Stimulated activated CD4-positive, alpha-beta T cell treated with anti-CD3 and anti-CD28 coated beads, Interleukin-4, amount 100 ng/mL, for 4 hours (primary cell): ENCODE measurements at regions not wholly inside any gene's neighbourhood (a gene's known extent, or its start where the extent isn't known, plus 50 kb on each side); places are given as distances from the start of the nearest gene placed in this dataset.
"Not testable (repeated sequence)": the region's sequence is repeated elsewhere in the genome, so short reads cannot be mapped to it uniquely, and the experiment has no call there.

ENCODE experiments used
- DNase-seq, 2 experiments: peaks; one replicate each; pipeline ENCODE4 v3.0.0-alpha.2; 2020

GRCh38 chr5:74396913-74397622 is 243.5 kb downstream of the ENC1 start:
- no peak for DNase-seq

GRCh38 chr5:74394916-74395880 is 245.3 kb downstream of the ENC1 start:
- DNase-seq, result no peak

GRCh38 chr5:74394528-74394915 is 246.0 kb downstream of the ENC1 start:
- DNase-seq, result no peak

- no peak for DNase-seq
Measured at GRCh38 chr5:74393943-74394342, 246.6 kb downstream of the ENC1 start.

DNA sequence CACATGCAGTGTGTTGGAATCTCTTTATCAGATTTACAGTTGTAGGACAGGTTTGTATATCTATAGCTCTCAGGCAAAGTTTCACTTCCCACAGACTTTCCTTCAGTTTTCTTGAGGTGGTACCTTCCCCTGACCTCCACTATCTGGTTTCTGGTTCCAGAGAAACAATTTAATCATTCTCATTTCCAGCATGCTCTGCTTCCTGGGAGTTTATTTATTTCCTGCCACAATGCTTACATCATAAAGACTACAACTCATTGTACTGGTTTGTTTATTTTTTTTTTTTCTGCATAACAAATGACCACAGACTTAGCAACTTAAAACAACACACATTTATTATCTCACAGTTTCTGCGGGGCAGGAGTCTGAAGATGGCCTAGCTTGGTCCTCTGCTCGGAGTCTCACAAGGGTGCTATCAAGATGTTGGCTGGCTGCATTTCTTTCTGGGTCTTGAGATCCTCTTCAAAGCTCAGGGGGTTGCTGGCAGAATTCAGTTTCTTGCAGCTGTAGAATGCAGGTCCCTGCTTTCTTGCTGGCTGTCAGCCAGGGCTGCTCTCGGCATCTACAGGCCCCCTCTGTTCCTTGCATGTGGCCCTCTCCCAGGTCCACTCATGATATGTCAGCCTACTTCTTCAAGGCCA is 247.7 kb downstream of the ENC1 start:
- DNase-seq, result no peak

- DNase-seq, result no peak
Measured at GRCh38 chr5:74391410-74391809, 249.1 kb downstream of the ENC1 start.

DNA sequence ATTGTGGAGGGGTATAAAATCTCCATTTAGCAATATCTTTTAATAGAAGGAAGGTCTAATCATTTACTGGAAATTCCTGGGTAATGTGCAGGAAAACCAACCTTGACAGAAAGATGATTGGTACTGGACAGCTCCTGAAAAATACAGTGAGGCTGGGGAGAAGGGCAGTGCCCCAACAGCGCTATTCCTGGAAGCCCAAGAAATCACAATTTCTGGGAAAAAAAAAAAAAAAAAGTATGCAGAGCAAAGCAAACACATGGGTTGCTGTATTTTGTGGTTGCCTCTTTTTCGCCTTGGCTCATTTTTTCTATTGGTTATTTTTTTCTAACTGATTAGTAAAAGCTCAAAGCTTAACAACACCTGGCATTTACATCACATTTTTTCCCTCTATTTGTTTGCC is 249.7 kb downstream of the ENC1 start:
- no peak for DNase-seq

- no peak for DNase-seq
Measured at GRCh38 chr5:74390306-74390637, 250.3 kb downstream of the ENC1 start.

DNA sequence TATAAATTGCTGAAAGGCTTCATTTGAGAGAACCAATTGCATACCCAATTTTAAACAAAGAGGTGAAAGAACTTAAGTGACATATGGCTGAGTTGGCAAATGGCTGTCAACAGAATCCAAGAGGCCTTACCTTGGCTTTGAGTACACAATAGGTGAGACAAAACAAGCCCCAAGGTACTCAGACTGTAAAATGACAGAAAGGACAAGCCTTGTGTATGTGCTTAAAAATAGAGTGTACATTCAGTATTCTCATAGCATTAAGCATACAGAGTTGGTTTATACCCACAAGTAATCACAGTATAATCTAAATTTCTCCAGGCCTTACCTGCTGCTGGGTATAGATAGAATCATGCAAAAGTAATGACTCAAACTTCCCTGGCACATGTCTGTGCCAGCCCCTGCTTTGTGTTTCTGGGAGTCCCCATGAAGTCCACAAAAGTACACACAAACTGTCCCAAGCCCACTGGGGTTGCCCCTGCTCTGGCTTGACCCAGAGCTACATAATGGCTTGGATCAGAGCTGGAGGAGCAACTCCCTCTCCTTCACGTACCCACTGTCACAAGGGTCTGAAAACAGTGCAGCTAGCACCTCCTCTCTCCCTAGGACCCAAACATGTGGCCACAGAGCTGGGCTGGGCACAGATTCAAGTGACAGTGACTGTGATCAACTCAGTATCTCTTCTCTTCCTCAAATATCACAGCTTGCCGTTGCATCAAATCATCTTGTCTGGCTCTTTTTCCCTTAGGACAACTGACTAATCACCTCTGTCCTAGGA is 250.8 kb downstream of the ENC1 start:
- no peak for DNase-seq

GRCh38 chr5:74388411-74388810 is 252.1 kb downstream of the ENC1 start:
- not testable (repeated sequence) for DNase-seq

GRCh38 chr5:74386571-74387334 is 253.8 kb downstream of the ENC1 start:
- DNase-seq, result no peak

- DNase-seq, result no peak
Measured at GRCh38 chr5:74384851-74385250, 255.7 kb downstream of the ENC1 start.

DNA sequence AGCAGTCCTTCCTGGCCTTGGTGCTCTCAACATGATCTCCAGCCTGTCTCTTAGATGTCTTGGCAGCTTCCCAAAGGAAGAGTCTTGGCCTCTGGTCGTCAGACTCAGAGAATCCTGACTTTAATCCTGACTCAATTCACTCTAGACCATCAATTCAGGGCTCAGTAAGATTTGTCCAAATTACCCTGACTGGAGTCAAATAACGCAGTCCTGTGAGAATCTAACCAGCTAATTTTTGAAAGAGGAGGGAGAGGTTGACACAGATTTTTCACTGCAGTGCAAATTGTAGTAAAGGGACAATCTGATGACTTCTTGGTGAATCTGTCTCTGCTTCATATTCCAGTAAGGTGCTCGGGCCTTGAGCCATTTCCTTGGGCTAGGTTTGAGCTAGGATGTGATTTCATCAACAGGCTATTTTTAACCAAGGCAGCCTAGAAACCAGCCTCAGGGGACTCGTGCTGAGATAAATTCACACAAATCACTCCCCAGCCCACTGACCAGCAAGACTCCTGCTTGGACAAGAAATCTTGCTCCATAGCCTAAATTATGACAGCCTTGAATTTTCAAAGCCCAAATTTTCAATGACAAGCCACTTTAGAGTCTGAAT is 257.4 kb downstream of the ENC1 start:
- DNase-seq, result no peak

DNA sequence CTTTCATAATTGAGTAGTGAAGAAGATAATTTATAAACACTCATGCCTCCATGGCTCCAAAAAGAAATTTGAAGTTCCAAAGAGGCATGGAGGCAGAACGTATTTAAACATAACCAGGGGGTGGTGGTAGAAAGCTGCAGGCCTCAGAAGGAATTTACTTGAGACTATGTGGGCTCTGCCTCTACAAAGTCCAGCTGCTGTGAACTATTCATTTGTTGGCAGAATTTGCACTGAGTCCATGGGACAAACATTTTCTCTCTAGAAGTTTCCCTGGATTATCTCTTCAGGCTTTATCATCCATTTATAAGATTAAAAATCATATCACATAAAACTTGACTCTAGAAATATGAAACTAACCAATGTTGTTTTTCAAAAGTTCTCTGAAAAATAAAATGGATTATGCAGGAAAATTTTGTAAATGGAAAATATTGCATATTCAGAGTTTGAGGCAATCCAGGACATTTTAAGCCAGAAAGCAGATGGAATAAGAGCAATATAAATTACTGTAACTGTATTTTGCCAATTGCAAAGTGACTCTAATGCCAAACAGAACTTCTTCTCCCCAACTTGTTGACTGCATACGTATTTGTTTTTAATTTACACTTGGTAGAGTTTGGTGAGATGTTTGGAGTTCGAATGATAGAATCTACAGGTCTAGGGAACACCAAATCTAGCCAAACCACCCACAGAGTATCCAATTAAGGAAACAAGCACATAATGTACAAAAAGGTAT is 258.2 kb downstream of the ENC1 start:
- no peak for DNase-seq

DNA sequence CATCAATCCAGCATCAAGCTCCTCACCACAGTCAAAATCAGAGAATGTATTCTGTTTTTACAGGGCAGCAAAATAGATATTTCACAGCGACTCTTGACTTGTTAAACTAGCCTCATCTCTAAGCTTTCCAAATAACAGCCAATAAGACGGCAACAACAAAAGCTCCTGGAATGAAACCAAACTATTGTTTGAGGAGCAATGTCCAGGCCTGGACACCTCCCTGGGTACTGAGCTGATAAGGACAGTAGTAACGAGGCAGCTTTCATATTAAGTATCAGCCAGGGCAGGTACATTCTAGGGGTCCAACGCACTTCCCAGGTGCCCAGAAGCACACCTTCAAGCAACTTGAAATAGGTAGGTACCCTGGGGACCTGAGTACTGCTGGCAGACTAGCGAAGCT is 260.3 kb downstream of the ENC1 start:
- no peak for DNase-seq

GRCh38 chr5:74378464-74378863 is 262.1 kb downstream of the ENC1 start:
- DNase-seq, result no peak

DNA sequence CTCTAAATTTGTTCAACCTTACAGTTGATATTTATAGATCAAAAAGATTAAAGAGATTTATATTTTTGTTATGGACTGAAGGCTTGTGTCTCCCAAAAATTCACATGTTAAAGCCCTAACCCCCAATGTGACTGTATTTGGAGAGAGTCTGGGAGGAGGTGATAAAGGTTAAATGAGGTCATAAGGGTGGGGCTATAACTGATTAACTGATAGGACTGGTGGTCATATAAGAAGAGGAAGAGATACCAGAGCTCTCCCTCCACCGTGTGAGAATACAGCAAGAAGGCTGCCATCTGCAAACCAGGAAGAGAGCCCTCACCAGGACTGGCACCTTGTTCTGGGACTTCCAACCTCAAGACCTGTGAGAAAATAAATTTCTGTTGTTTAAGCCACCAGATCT is 264.3 kb downstream of the ENC1 start:
- DNase-seq, result no peak

DNA sequence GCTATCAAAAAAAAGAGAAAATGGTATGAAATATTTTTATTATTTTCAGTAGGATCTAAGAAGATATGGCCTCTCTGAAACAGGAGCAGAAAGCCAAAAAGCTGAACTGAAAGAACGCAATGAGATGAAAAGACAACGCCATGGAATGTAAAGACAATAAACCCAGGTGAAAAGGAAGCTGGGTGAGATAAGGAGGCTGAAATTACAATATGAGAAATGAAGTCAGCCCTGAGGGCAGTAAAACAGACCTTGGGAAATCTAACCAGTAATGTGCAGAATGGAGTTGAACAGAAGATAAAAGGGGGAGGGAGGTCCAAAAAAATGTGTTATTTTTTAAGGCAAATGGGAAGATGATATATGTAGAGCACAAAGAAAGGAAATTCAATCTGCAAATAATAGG is 265.3 kb downstream of the ENC1 start:
- DNase-seq, result no peak

DNA sequence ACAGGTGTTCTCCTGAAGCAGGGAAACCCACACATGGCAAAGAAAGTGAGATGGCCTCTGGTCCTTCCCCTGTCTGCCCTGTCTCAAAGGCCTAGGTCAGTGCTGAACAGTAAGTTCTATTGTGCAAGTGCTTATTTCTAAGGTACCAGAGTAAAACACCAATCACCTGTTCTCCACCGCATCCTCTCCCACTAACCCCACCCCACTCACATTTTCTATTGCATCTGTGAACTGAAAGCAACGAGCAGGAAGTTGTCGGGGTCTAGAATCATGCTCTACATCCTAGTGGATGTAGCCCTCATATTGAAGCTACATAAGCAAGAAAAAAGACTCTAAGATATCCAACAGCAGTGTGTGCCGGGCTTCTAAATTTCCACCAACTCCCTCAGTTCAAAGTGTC is 265.9 kb downstream of the ENC1 start:
- no peak for DNase-seq

DNA sequence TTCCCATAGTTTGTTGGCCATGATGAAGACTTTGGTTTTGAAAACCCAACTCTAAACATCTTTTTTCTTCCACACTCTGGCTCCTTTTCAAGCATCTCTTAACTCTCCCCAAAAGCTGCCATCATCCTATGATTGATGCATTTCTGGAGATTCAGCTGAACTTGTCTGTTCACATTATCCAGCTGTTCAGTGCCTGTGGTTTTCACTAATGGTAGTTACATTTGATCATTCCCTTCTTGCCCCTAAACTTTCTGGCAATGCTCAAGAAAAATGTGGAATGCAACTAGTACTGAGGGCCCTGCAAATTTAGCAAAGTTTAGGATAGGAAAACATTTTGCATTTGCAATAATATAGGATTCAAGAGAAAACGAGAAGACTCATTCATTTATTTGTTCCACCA is 267.5 kb downstream of the ENC1 start:
- no peak for DNase-seq

DNA sequence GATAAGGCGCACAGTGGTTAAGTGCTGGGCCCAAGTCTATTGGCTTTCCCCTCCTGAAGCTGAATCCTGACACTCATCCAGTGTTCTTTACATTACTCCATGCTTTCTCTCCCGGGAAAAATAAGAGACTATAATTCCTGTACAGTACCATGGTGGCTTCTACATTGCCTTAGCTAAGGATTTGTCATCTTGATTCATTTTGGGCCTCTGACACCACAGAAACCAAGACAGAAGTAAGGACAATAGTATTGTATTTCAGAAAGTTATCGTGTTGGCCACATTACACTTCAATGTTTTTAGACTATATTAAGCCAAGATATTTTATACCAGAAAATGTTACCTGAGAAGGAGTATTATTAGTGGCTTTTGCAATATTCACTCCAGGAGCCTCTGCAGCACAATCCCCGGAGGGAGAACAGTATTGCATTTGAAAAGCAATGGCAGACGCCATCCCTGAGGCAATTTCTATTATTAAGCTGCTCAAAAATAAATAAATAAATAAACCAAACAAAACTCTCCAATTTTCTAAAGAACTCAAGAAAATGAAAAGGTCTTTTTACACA is 267.9 kb downstream of the ENC1 start:
- no peak for DNase-seq
